Cardiac muscle cell (in vitro differentiated cells and primary cell): ENCODE measurements at regions not wholly inside any gene's neighbourhood (a gene's known extent, or its start where the extent isn't known, plus 50 kb on each side); places are given as distances from the start of the nearest gene placed in this dataset.

ENCODE experiments used
- DNase-seq, 2 donors: peaks; one replicate each; pipeline versions ENCODE4 v3.0.0 to v3.0.0-alpha.2; 2010 to 2017; ENCODE audit warnings: low read depth in 1 of 2, low spot score in 1 of 2
- H3K27ac ChIP-seq: fragments of 200-600 bp; sonication (generic); 2 replicates; pipeline ENCODE4 v1.5.1; 2016
- H3K27me3 ChIP-seq: fragments of 200-600 bp; sonication (generic); 2 replicates; pipeline ENCODE4 v1.6.0; 2016; ENCODE audit warnings: control low read depth
- H3K36me3 ChIP-seq: fragments of 200-600 bp; sonication (generic); 2 replicates; pipeline ENCODE4 v1.5.1; 2016; ENCODE audit warnings: control low read depth
- H3K4me1 ChIP-seq: fragments of 200-600 bp; sonication (generic); 2 replicates; pipeline ENCODE4 v1.8.1; 2017; ENCODE audit warnings: low read depth, mild to moderate bottlenecking, mixed run types
- H3K4me3 ChIP-seq: fragments of 200-600 bp; sonication (generic); 2 replicates; pipeline ENCODE4 v1.5.1; 2016; ENCODE audit warnings: mild to moderate bottlenecking
- H3K9me3 ChIP-seq: fragments of 200-600 bp; sonication (generic); 2 replicates; pipeline ENCODE4 v1.5.1; 2017; ENCODE audit warnings: low read depth, mild to moderate bottlenecking, control low read depth
- CTCF ChIP-seq: IDR thresholded peaks from 2 replicates; pipeline ENCODE4 v1.5.1; 2012; ENCODE audit warnings: low read depth, mild to moderate bottlenecking, low read length

- no peak for TF ChIP-seq CTCF
- peaks cover 3% of the 10 kb centered on the region for H3K4me1 ChIP-seq
- H3K36me3 ChIP-seq = no peaks in the 10 kb centered on the region
- DNase-seq = no peak
- H3K4me3 ChIP-seq = no peak overlapping the region
- H3K27ac ChIP-seq = no peak overlapping the region
- H3K27me3 ChIP-seq = no peaks in the 10 kb centered on the region
- no peaks in the 10 kb centered on the region for H3K9me3 ChIP-seq
These were observed 58.8 kb upstream of the TAGAP start for GRCh38 chr6:159103396-159104162.

GRCh38 chr6:159102373-159103160 lies 57.8 kb upstream of the TAGAP start:
- Histone ChIP-seq H3K4me1 (peaks cover 3% of the 10 kb centered on the region), H3K36me3 (no peaks in the 10 kb centered on the region), H3K27me3 (no peaks in the 10 kb centered on the region), H3K27ac (no peak overlapping the region), H3K9me3 (no peaks in the 10 kb centered on the region), H3K4me3 (no peak overlapping the region)
- no peak for TF ChIP-seq CTCF
- DNase-seq = no peak

DNA sequence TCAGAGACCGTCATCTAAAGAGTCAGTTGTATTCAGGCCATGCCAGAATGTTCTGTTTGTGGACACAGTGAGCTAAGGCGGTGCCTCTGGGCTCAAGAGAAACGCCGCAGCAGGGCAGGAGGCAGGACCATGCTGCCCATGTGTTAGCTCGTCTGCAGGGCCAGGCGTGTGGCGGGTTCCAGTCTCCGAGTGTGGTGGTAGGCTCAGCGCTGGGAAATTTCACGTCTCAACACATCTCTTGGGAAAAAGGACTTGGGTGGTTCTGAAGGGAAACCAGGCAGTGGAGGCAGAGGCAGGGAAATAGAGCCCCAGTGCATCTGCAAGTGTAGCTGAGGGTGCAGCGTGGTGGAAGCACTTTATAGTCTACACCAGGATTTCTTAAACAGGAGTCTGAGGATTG lies 56.9 kb upstream of the TAGAP start:
- no peaks in the 10 kb centered on the region for H3K9me3 ChIP-seq
- no peaks in the 10 kb centered on the region for H3K27me3 ChIP-seq
- no peak overlapping the region for H3K27ac ChIP-seq
- no peaks in the 10 kb centered on the region for H3K4me1 ChIP-seq
- no peak for TF ChIP-seq CTCF
- no peak for DNase-seq
- no peaks in the 10 kb centered on the region for H3K36me3 ChIP-seq
- H3K4me3 ChIP-seq = no peak overlapping the region

DNA sequence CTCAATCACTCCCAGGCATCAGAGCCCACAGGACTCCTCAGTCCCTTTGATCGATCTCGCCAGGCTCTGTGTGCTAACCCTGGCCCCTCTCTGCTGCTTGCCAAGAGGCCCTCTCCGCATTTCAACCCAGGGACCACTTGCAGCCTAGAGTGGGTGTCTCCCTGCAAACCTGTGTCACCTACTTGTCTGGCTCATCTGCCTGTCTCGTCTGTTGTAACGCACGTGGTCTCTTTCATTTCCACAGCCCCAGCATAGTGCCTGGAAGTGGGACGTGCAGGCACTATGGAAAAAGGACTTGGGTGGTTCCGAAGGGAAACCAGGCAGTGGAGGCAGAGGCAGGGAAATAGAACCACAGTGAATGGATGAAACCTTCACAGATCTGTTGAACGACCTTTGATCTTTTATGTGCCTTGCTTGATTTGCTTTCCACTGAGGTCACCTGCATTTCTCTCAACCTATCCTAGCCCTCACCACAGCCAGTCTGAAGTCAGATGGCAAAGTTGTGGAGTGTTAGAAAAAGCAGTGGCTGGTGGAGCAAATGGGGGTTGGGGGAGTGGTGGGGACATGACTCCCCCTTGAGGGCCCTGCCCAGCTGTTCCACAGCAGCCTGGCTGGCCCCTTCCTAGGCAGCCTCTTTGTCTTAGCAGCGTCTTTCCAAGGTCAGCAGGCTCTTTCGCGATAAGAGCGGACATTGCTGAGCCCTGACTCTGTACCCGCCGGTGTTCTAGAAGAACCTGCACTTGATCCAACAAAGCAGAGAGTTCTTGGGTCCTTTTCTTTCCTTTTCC lies 55.8 kb upstream of the TAGAP start:
- Histone ChIP-seq H3K27ac (no peak overlapping the region), H3K4me1 (no peaks in the 10 kb centered on the region), H3K27me3 (no peaks in the 10 kb centered on the region), H3K36me3 (no peaks in the 10 kb centered on the region), H3K9me3 (no peaks in the 10 kb centered on the region), H3K4me3 (no peak overlapping the region)
- DNase-seq = no peak
- TF ChIP-seq CTCF = no peak

GRCh38 chr6:159099961-159100360 lies 55.2 kb upstream of the TAGAP start:
- no peaks in the 10 kb centered on the region for H3K36me3 ChIP-seq
- no peaks in the 10 kb centered on the region for H3K4me1 ChIP-seq
- TF ChIP-seq CTCF = no peak
- no peak overlapping the region for H3K4me3 ChIP-seq
- H3K27me3 ChIP-seq = no peaks in the 10 kb centered on the region
- DNase-seq = no peak
- no peak overlapping the region for H3K27ac ChIP-seq
- no peaks in the 10 kb centered on the region for H3K9me3 ChIP-seq
